ENCODE measurements at regions not wholly inside any gene's neighbourhood (a gene's known extent, or its start where the extent isn't known, plus 50 kb on each side); places are given as distances from the start of the nearest gene placed in this dataset.

- TF ChIP-seq ZNF484 (CRISPR knock-in tag; IDR thresholded peaks at IDR 0.05; ENCODE audit: borderline replicate concordance, low read depth) = no peak
- no peak for TF ChIP-seq ZNF138 (CRISPR knock-in tag; IDR thresholded peaks at IDR 0.05; ENCODE audit: low read depth)
- TF ChIP-seq THAP9 (CRISPR knock-in tag; IDR thresholded peaks at IDR 0.05; ENCODE audit: borderline replicate concordance) = no peak
- TF ChIP-seq U2AF1 (optimal IDR thresholded peaks at IDR 0.05; ENCODE audit: low read depth, low read length) = no peak
- no peak for TF ChIP-seq MXI1 (IDR thresholded peaks at IDR 0.05; ENCODE audit: borderline replicate concordance, low read depth, low read length)
- no peak for TF ChIP-seq BATF2 (CRISPR knock-in tag; IDR thresholded peaks at IDR 0.05)
- TF ChIP-seq KAT8 (CRISPR knock-in tag; IDR thresholded peaks at IDR 0.05) = peak; percentile 41; the same call in 1 of the 2 replicates
- peak; percentile 41; the same call in 1 of the 2 replicates for TF ChIP-seq ZGPAT (CRISPR knock-in tag; IDR thresholded peaks at IDR 0.05)
- TF ChIP-seq NCOA1 (CRISPR knock-in tag; IDR thresholded peaks at IDR 0.05) = no peak
- TF ChIP-seq MIER2 (CRISPR knock-in tag; IDR thresholded peaks at IDR 0.05) = no peak
- no peak for TF ChIP-seq REPIN1 (CRISPR knock-in tag; IDR thresholded peaks at IDR 0.05; ENCODE audit: borderline replicate concordance, low read depth)
- no peak for TF ChIP-seq ZNF530 (CRISPR knock-in tag; IDR thresholded peaks at IDR 0.05; ENCODE audit: low read depth)
- TF ChIP-seq ZSCAN29 (CRISPR knock-in tag; conservative IDR thresholded peaks at IDR 0.05) = no peak
- TF ChIP-seq SRF (IDR thresholded peaks at IDR 0.05; ENCODE audit: low read depth, low read length) = no peak
- no peak for TF ChIP-seq TCF12 (IDR thresholded peaks at IDR 0.05)
- TF ChIP-seq TCF12 (CRISPR knock-in tag; IDR thresholded peaks at IDR 0.05) = no peak
- no peak for TF ChIP-seq E2F1 (CRISPR knock-in tag; IDR thresholded peaks at IDR 0.05)
- no peak for TF ChIP-seq ZNF580 (CRISPR knock-in tag; IDR thresholded peaks at IDR 0.05; ENCODE audit: borderline replicate concordance, low read depth)
- TF ChIP-seq CEBPG (CRISPR knock-in tag; IDR thresholded peaks at IDR 0.05) = peak; percentile 76
- TF ChIP-seq ZNF350 (CRISPR knock-in tag; IDR thresholded peaks at IDR 0.05; ENCODE audit: borderline replicate concordance, low read depth) = no peak
- no peak for TF ChIP-seq PREB (CRISPR knock-in tag; IDR thresholded peaks at IDR 0.05)
- no peak for TF ChIP-seq SP4 (CRISPR knock-in tag; IDR thresholded peaks at IDR 0.05)
These were observed 52.5 kb upstream of the OTOL1 start (continued) for GRCh38 chr3:161443921-161444693.

Measured in HepG2 (cell line).